HCT116 (cell line): ENCODE measurements at regions not wholly inside any gene's neighbourhood (a gene's known extent, or its start where the extent isn't known, plus 50 kb on each side); places are given as distances from the start of the nearest gene placed in this dataset.

Source experiments
- ATAC-seq: fragments of 200-7000 bp; cut with Tn5 transposase; 2 replicates; pipeline ENCODE4 v1.9.1; 2020; ENCODE audit warnings: mild to moderate bottlenecking, moderate library complexity
- BruUV-seq: library from RNA; stranded (reverse); fragments of 400-500 nt; replicated peaks from 2 replicates; lab custom pipeline; 2021; lab: Mats Ljungman, UMichigan
- CTCF ChIA-PET: fragments of 300-600 bp; sonication (Branson Sonifier 250); formaldehyde crosslinking; loops from one replicate; lab custom pipeline; 2021; ENCODE audit warnings: antibody characterized with exemption; lab: Charles Lee
- POLR2A ChIA-PET: fragments of 300-600, 350-600 bp; sonication (Branson Sonifier 250); formaldehyde crosslinking; loops from one replicate; lab custom pipeline; 2021; ENCODE audit warnings: antibody characterized with exemption; lab: Charles Lee
- RAD21 ChIA-PET, 2 experiments: fragments of 300-600 bp; sonication (Branson Sonifier 250); formaldehyde crosslinking; loops; one replicate each; lab custom pipeline; 2023; ENCODE audit warnings: low total read pairs in 2 of 2; ENCODE audit not compliant: uncharacterized antibody in 2 of 2, unreplicated experiment in 2 of 2, low non-redundant PET in 1 of 2; lab: Charles Lee
- DNase-seq: peaks from one replicate; pipeline ENCODE4 v3.0.0-alpha.2; 2010; ENCODE audit warnings: low read depth, low spot score
- H2AFZ ChIP-seq: fragments of 200-600 bp; shearing (Covaris generic), sonication (generic); 2 replicates; pipeline ENCODE4 v1.6.1; 2017; ENCODE audit warnings: low read depth, mixed run types, mixed read lengths, antibody characterized with exemption, low read length; ENCODE audit not compliant: poor library complexity, severe bottlenecking
- H3K27ac ChIP-seq: 2 replicates; pipeline ENCODE4 v1.5.1; 2012; ENCODE audit warnings: low read depth, low read length
- H3K27me3 ChIP-seq: fragments of 200-600 bp; sonication (generic); 2 replicates; pipeline ENCODE4 v1.6.1; 2016; ENCODE audit warnings: mixed run types, low read length, mixed read lengths; ENCODE audit not compliant: insufficient read depth
- H3K36me3 ChIP-seq, 2 experiments: fragments of 200-500 bp in 1 of 2; fragments of 200-600 bp in 1 of 2; sonication (Bioruptor generic) in 1 of 2; sonication (generic) in 1 of 2; 2 replicates each; pipeline versions ENCODE4 v1.5.1 to v1.6.1; 2014 to 2016; ENCODE audit warnings: low read length in 2 of 2, inconsistent platforms in 1 of 2, mixed read lengths in 1 of 2, mixed run types in 1 of 2; ENCODE audit not compliant: insufficient read depth in 2 of 2, control insufficient read depth in 1 of 2
- H3K4me1 ChIP-seq, 2 experiments: fragments of 200-600 bp in 1 of 2; sonication (generic) in 1 of 2; 2 replicates each; pipeline versions ENCODE4 v1.5.1 to v1.6.1; 2012 to 2017; ENCODE audit warnings: low read length in 2 of 2, inconsistent platforms in 1 of 2, mild to moderate bottlenecking in 1 of 2, mixed read lengths in 1 of 2, mixed run types in 1 of 2, moderate library complexity in 1 of 2; ENCODE audit not compliant: insufficient read depth in 2 of 2, control insufficient read depth in 1 of 2
- H3K4me2 ChIP-seq: fragments of 200-600 bp; sonication (generic); 2 replicates; pipeline ENCODE4 v1.6.1; 2017; ENCODE audit warnings: mixed run types, low read length, mixed read lengths
- H3K4me3 ChIP-seq, 2 experiments: fragments of 200-600 bp in 1 of 2; sonication (generic) in 1 of 2; replicated peaks in 1 of 2; 2 replicates each; pipeline ENCODE4 v1.5.1; 2011 to 2016; ENCODE audit warnings: low read length in 2 of 2, control low read depth in 1 of 2, low read depth in 1 of 2, mild to moderate bottlenecking in 1 of 2, mixed read lengths in 1 of 2, mixed run types in 1 of 2
- H3K79me2 ChIP-seq: fragments of 200-600 bp; sonication (generic); 2 replicates; pipeline ENCODE4 v1.6.1; 2017; ENCODE audit warnings: mild to moderate bottlenecking, mixed run types, low read length, moderate library complexity, mixed read lengths; ENCODE audit not compliant: insufficient read depth
- H3K9ac ChIP-seq: fragments of 200-600 bp; sonication (generic); 2 replicates; pipeline ENCODE4 v1.6.1; 2016; ENCODE audit warnings: low read length, mixed read lengths
- H3K9me2 ChIP-seq: fragments of 200-600 bp; sonication (generic), shearing (Covaris generic); 2 replicates; pipeline ENCODE4 v1.6.1; 2017; ENCODE audit warnings: mixed run types, mild to moderate bottlenecking, moderate library complexity; ENCODE audit not compliant: insufficient read depth
- H3K9me3 ChIP-seq, 2 experiments: fragments of 200-500 bp in 1 of 2; fragments of 200-600 bp in 1 of 2; sonication (Bioruptor generic) in 1 of 2; sonication (generic) in 1 of 2; 2 replicates each; pipeline ENCODE4 v1.6.1; 2014 to 2017; ENCODE audit warnings: low read length in 2 of 2, mixed read lengths in 2 of 2, inconsistent platforms in 1 of 2, low read depth in 1 of 2, mild to moderate bottlenecking in 1 of 2, mixed run types in 1 of 2, moderate library complexity in 1 of 2; ENCODE audit not compliant: control insufficient read depth in 1 of 2, insufficient read depth in 1 of 2
- H4K20me1 ChIP-seq: fragments of 200-600 bp; sonication (generic), shearing (Covaris generic); 2 replicates; pipeline ENCODE4 v1.6.1; 2017; ENCODE audit warnings: mixed run types, mild to moderate bottlenecking, moderate library complexity; ENCODE audit not compliant: insufficient read depth
- EGR1 ChIP-seq: IDR thresholded peaks from 2 replicates; pipeline ENCODE4 v1.6.1; 2012; ENCODE audit warnings: low read depth
- FOSL1 ChIP-seq: IDR thresholded peaks from 2 replicates; pipeline ENCODE4 v1.6.1; 2012; ENCODE audit warnings: low read depth
- POLR2AphosphoS5 ChIP-seq: IDR thresholded peaks from 2 replicates; pipeline ENCODE4 v1.6.1; 2011; ENCODE audit warnings: mild to moderate bottlenecking, low read depth, low read length, moderate library complexity
- RAD21 ChIP-seq: IDR thresholded peaks from 2 replicates; pipeline ENCODE4 v1.6.1; 2012; ENCODE audit warnings: low read depth, mild to moderate bottlenecking
- SRF ChIP-seq: IDR thresholded peaks from 2 replicates; pipeline ENCODE4 v1.6.1; 2012; ENCODE audit warnings: low read depth
- ZFX ChIP-seq: fragments of 450-650 bp; IDR thresholded peaks from 2 replicates; pipeline ENCODE4 v1.6.1; 2017
- ZNF274 ChIP-seq: fragments of 200-500 bp; sonication (Bioruptor generic); IDR thresholded peaks from 2 replicates; pipeline ENCODE4 v1.6.1; 2014; ENCODE audit warnings: mild to moderate bottlenecking, low read depth, low read length, inconsistent platforms
- intact Hi-C: fragments of 100-400 bp; cut with micrococcal nuclease; formaldehyde crosslinking; loops from 2 replicates; pipeline ENCODE4 v1.10.0; 2022
- TF ChIP-seq, protein P1 (sequence below), 3 experiments: fragments of 200-600 bp in 1 of 3; sonication (generic) in 1 of 3; IDR thresholded peaks in 2 of 3; conservative IDR thresholded peaks in 1 of 3; 2 replicates each; pipeline ENCODE4 v1.5.1; 2012 to 2017; ENCODE audit warnings: low read depth in 2 of 3, low read length in 2 of 3, antibody characterized with exemption in 1 of 3, borderline replicate concordance in 1 of 3, control low read depth in 1 of 3, mild to moderate bottlenecking in 1 of 3, mixed read lengths in 1 of 3, mixed run types in 1 of 3, moderate library complexity in 1 of 3; ENCODE audit not compliant: insufficient read depth in 1 of 3
- TF ChIP-seq, protein P2 (sequence below): IDR thresholded peaks from 2 replicates; pipeline ENCODE4 v1.6.1; 2012
- TF ChIP-seq, protein P3 (sequence below): IDR thresholded peaks from 2 replicates; pipeline ENCODE4 v1.6.1; 2011; ENCODE audit warnings: mild to moderate bottlenecking, low read length, moderate library complexity; ENCODE audit not compliant: insufficient replicate concordance; ENCODE audit errors: extremely low read depth

DNA sequence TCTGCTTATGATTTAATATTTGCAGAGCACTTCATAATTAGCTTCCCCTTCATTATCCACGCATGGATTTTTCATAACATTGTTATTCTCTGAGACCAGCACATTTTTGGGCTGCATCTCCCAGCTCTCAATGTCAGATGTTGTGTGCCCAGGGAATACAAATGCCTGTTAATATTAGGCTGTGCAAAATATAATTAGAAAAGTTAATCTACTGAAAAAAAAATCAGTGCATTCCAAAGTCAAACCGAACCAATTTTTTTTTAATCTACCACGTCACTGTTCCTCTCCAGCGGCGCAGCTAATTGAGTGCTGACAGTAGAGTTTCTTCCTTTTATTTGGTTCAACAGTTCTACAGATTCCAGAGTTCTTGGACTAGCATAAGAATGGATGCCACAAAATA is 191.0 kb upstream of the RGS6 start:
- Histone ChIP-seq H3K27ac (no peak overlapping the region), H2AFZ (no peak overlapping the region), H4K20me1 (no peaks in the 10 kb centered on the region), H3K9me3 (no peaks in the 10 kb centered on the region), H3K27me3 (no peaks in the 10 kb centered on the region), H3K79me2 (no peaks in the 10 kb centered on the region), H3K9me2 (no peaks in the 10 kb centered on the region), H3K9ac (no peak overlapping the region), H3K4me3 (no peak overlapping the region), H3K4me1 (peaks cover 4 to 12% of the 10 kb centered on the region in 2 experiments; a peak in 3 of 4 replicates), H3K36me3 (no peaks in the 10 kb centered on the region), H3K4me2 (no peak overlapping the region)
- intact Hi-C loops, result no loop called here
- no TSS peak for BruUV-seq
- ChIA-PET CTCF (interaction anchor here (1.5 kb wide), 1 partner anchor 12 kb away, joined by 6 read pairs; no protein-coding TSS in a partner anchor), RAD21 (no interaction called here), POLR2A (no interaction called here)
- TF ChIP-seq RAD21 (no peak), ZNF274 (no peak), ZFX (no peak), EGR1 (no peak), SRF (no peak), FOSL1 (no peak), POLR2AphosphoS5 (no peak)
- TF ChIP-seq, protein P1, sequence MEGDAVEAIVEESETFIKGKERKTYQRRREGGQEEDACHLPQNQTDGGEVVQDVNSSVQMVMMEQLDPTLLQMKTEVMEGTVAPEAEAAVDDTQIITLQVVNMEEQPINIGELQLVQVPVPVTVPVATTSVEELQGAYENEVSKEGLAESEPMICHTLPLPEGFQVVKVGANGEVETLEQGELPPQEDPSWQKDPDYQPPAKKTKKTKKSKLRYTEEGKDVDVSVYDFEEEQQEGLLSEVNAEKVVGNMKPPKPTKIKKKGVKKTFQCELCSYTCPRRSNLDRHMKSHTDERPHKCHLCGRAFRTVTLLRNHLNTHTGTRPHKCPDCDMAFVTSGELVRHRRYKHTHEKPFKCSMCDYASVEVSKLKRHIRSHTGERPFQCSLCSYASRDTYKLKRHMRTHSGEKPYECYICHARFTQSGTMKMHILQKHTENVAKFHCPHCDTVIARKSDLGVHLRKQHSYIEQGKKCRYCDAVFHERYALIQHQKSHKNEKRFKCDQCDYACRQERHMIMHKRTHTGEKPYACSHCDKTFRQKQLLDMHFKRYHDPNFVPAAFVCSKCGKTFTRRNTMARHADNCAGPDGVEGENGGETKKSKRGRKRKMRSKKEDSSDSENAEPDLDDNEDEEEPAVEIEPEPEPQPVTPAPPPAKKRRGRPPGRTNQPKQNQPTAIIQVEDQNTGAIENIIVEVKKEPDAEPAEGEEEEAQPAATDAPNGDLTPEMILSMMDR (IDR thresholded peaks at IDR 0.05 in 2 of 3, conservative IDR thresholded peaks at IDR 0.05 in 1 of 3; ENCODE audit: borderline replicate concordance in 1 of 3, insufficient read depth in 1 of 3, low read depth in 2 of 3, low read length in 2 of 3), result no peak
- TF ChIP-seq, protein P2, sequence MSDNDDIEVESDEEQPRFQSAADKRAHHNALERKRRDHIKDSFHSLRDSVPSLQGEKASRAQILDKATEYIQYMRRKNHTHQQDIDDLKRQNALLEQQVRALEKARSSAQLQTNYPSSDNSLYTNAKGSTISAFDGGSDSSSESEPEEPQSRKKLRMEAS, result no peak
- TF ChIP-seq, protein P3, sequence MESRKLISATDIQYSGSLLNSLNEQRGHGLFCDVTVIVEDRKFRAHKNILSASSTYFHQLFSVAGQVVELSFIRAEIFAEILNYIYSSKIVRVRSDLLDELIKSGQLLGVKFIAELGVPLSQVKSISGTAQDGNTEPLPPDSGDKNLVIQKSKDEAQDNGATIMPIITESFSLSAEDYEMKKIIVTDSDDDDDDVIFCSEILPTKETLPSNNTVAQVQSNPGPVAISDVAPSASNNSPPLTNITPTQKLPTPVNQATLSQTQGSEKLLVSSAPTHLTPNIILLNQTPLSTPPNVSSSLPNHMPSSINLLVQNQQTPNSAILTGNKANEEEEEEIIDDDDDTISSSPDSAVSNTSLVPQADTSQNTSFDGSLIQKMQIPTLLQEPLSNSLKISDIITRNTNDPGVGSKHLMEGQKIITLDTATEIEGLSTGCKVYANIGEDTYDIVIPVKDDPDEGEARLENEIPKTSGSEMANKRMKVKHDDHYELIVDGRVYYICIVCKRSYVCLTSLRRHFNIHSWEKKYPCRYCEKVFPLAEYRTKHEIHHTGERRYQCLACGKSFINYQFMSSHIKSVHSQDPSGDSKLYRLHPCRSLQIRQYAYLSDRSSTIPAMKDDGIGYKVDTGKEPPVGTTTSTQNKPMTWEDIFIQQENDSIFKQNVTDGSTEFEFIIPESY, result no peak
- ATAC-seq (no peak), DNase-seq (no peak)
